HG02870 (cell line): ENCODE measurements at regions not wholly inside any gene's neighbourhood (a gene's known extent, or its start where the extent isn't known, plus 50 kb on each side); places are given as distances from the start of the nearest gene placed in this dataset.
A peak's percentile ranks its signal among the peaks of the same experiment; 100 is the strongest.

Experiments
- ATAC-seq: cut with Tn5 transposase; IDR thresholded peaks from one replicate; pipeline ENCODE4 v1.9.1; 2021; ENCODE audit warnings: mild to moderate bottlenecking, moderate library complexity; ENCODE audit not compliant: unreplicated experiment

DNA sequence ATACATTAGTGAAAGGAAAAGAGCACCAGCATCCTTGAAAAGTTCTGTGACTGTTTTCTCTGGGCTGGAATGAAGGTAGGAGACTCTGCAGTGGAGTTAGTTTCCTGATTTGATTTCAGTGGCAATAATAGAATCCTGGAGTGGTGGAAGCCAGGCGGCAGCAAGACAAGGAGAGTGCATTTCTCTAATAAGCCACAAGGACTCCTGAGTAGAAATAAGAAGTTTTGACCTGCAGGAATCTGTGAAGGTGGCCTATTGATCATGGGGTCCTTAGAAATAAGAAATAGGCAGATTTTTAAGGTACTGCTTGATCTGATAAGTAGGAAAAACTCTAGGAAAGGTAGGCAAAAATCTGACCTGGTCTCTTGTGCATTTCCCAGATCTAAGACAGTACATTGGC is 68.4 kb upstream of the ELOVL5 start:
- no peak for ATAC-seq

DNA sequence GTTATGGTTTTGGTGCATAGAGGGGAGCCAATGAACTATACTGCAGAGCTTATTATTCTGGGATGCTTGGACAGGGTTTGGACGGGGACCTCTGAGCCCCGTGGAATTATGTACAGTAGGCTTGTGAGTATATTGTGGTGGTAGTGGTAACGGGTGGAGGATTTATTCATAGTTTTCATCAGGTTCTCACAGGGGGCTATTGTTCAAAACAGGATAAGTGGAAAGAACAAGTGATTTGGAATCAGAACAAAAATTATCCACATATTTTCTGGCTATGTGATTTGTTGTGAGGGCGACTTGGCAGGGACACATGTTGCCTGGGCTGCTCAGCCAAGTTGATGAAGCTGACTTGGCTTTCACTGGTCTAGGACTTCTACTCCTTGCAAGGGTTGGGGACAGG is 64.6 kb upstream of the ELOVL5 start:
- no peak for ATAC-seq

DNA sequence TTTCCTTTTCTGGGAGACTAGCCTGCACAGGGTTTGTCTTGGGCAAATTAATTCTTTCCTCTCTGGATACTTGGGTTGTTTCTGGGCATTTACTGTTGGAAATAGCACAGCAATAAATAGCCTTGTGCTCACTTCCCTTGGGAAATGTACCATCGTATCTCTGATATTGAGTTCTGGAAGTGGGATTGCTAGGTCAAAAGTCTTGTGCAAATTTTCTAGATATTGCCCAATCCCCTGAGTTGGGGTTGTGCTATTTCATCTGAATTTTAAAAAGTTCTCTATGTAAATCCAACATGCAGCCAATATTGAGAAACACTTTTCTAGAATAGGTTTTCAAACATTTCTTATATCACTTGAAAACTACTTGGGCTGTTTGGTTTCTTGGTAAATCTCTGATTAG is 64.0 kb upstream of the ELOVL5 start:
- no peak for ATAC-seq

DNA sequence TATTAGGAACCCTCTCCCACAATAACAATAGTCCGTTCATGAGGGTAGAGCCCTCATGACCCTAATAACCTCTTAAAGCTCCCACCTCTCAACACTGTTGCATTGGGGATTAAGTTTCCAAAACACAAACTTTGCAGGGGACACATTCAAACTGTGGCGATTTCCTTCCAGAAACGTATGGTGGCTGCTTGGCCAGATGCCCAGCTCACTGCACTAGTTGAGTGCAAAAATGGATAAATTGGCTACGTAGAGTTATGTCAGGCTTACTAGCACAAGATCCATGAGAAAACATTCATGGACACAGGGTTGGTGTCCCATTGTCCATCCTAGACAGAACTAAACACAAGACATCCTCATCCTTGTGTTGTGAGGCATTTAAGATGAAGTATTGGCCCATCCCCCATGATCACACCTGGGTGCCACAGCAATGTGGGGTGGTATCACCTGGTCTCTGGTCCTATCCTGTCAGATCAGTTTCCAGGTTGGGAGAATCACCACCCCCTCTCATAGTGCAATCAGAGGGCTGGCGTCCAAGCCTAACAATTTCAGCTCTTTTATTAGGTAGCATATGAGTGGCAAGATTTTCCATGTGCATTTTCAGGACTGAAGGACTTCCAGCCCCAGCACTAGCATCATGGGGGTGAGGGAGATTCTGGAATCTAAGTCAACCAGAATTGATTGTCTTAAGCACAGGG is 63.4 kb upstream of the ELOVL5 start:
- no peak for ATAC-seq

DNA sequence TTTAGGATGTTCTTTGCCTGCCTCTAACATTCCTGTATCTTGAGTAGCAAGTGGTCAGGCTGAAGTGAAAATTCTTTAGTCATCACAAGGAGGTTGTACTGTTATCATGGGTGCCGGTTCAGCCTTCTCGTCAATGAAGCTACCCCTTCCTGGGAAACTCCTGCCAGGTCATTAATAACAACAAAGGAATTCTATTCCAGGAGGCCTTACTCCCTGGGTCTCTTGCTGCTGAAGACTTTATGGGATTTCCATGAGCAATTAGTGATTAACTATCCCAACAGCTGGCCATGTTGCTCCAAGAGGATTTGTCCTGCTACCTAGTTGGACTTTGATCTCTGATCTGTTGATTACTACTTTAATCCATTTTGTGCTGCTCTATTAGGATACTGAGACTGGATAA is 62.7 kb upstream of the ELOVL5 start:
- ATAC-seq = no peak

DNA sequence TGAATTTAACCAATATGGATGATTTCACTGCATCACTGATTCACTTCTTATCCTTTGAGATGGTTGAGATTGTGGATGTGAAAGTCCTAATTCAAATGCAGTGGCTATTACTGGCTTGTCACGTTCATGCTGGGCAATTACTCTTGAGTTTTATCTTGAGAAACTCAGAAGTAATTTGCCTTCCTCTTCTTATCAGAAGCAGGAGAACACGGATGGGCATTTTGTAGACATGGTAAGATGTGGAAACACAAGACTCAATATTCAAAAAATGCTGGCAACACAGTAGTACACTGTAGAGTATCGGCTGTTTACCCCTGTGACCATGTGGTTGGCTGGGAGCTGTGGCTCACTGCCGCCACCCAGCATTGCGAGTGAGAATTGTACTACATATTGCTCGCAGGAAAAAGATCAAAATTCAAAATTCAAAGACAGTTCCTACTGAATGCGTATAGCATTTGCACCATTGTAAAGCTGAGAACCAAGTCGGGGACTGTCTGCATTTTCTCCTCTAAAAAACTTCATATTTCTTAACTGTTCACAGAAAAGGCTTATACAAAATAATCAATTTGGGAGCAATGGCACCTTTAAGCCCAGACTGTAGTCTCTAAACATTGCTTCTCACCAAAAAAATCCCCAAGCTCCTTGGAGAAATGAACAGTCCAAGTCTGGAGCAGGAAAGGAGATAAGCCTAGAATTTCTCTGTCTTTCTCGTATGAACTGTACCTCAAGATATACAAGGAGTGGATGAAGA is 61.9 kb upstream of the ELOVL5 start:
- ATAC-seq = peak; percentile 95

DNA sequence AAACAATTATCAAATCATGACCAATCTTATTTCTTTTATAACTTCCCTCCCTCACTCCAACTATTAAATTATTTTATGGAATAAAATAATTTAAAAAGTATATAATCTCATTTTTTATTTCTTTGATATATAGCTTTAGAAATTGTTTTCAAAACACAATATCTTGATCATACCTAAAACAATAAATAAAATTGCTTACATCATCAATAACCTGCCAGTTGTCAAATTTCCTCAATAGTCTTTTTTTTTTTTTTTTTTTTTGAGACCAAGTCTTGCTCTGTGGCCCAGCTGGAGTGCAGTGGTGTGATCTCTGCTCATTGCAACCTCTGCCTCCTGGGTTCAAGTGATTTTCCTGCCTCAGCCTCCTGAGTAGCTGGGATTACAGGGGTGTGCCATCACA is 60.1 kb upstream of the ELOVL5 start:
- ATAC-seq = no peak

DNA sequence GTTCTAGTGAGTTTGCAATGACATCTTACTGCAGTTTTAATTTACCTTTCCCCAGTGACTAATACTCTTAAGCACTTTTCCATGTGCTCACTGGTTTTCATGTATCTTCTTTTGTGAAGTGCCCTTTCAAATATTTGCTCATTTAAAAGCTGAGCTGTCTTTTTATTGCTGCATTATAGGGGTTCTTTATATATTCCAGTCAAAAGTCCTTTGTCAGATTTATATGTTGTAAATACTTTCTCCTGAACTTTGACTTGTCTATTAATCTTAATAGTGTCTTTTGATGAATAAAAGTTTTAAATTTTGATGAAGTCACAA is 50.2 kb upstream of the ELOVL5 start:
- no peak for ATAC-seq

DNA sequence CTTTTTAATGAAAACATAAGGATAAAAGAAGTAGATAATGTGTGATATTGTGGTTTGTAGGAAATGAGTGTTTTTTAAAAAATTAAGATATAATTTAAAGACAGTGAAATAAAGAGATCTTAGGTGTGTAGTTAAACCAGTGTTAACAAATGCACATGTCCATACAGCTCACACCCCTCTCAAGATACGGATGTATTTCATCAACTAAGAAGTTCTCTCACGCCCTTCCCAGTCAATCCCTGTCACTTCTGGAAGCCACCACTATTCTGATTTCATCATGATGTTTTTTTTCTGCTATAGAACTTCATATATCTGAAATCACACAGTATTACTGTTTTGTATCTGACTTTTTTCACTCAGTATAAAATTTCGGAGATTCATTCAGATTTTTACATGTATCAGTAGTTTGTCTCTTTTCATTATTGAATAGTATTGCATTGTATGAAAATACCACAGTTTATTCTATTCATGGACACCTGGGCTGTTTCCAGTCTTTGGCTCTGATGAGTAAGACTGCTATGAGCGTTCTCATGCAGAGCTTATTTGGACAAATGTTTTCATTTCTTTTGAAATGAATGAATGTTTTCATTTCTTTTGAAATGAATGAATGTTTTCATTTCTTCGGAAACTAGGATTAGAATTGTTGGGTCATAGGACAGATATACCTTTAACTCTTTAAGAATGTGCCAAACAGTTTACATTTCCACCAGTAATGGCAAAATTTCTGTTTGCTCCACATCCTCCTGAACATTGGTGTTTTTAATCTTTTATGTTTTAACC is 49.7 kb upstream of the ELOVL5 start:
- ATAC-seq = no peak
